Gastroesophageal sphincter (tissue), 4 donors: ENCODE measurements at regions not wholly inside any gene's neighbourhood (a gene's known extent, or its start where the extent isn't known, plus 50 kb on each side); places are given as distances from the start of the nearest gene placed in this dataset.

ENCODE experiments used
- ATAC-seq: fragments of 150-250 bp; one replicate; pipeline ENCODE4 v1.9.1; 2016; ENCODE audit warnings: mild to moderate bottlenecking, moderate library complexity
- H3K27ac ChIP-seq, 4 donors: fragments of 200-600 bp; sonication (generic) in 3 of 4; 1 replicate in 3 of 4; 2 replicates in 1 of 4; pipeline ENCODE4 v1.5.1; 2016 to 2019
- H3K27me3 ChIP-seq: fragments of 200-600 bp; sonication (generic); one replicate; pipeline ENCODE4 v1.5.1; 2019
- H3K36me3 ChIP-seq, 2 donors: fragments of 200-600 bp; sonication (generic); one replicate each; pipeline ENCODE4 v1.5.1; 2019; ENCODE audit warnings: control low read depth in 1 of 2
- H3K4me1 ChIP-seq, 3 donors: fragments of 200-600 bp; sonication (generic); 1 replicate in 2 of 3; 2 replicates in 1 of 3; pipeline ENCODE4 v1.5.1; 2016 to 2019; ENCODE audit warnings: control low read depth in 2 of 3
- H3K4me3 ChIP-seq, 2 donors: fragments of 200-600 bp; sonication (generic); one replicate each; pipeline ENCODE4 v1.5.1; 2019; ENCODE audit warnings: mild to moderate bottlenecking in 1 of 2, moderate library complexity in 1 of 2
- H3K9me3 ChIP-seq, 3 donors: fragments of 200-600 bp; sonication (generic); one replicate each; pipeline ENCODE4 v1.5.1; 2017 to 2019; ENCODE audit warnings: control low read depth in 2 of 3
- CTCF ChIP-seq, 4 experiments: fragments of 200-600 bp in 2 of 4; fragments of 450-650 bp in 2 of 4; sonication (generic) in 1 of 4; IDR thresholded peaks; one replicate each; pipeline ENCODE4 v1.5.1; 2017 to 2019; ENCODE audit warnings: antibody characterized with exemption in 4 of 4, mild to moderate bottlenecking in 2 of 4, moderate library complexity in 2 of 4
- EP300 ChIP-seq: sonication (generic); formaldehyde crosslinking; IDR thresholded peaks from one replicate; pipeline ENCODE4 v1.6.1; 2017; ENCODE audit warnings: antibody characterized with exemption, mild to moderate bottlenecking
- POLR2A ChIP-seq, 2 donors: fragments of 450-650 bp; IDR thresholded peaks; one replicate each; pipeline ENCODE4 v1.6.1; 2017; ENCODE audit warnings: antibody characterized with exemption in 2 of 2, mild to moderate bottlenecking in 2 of 2, moderate library complexity in 1 of 2
- POLR2AphosphoS5 ChIP-seq: sonication (generic); formaldehyde crosslinking; IDR thresholded peaks from one replicate; pipeline ENCODE4 v1.6.1; 2017; ENCODE audit warnings: antibody characterized with exemption
- WGBS, 2 donors: methylation state at CpG; one replicate each; pipeline ENCODE4 v1.1.5; 2018; ENCODE audit warnings: low coverage in 1 of 2; 5-methylcytosine and 5-hydroxymethylcytosine counted together

GRCh38 chr17:54536306-54536705 is 364.3 kb upstream of the TOM1L1 start:
- H3K4me3 ChIP-seq = no peak overlapping the region
- no peak for ATAC-seq
- WGBS, 2 donors = 92 to 100% methylated on average over 1 of the region's 4 CpGs

GRCh38 chr17:54537656-54538055 is 363.0 kb upstream of the TOM1L1 start:
- no peaks in the 10 kb centered on the region for H3K36me3 ChIP-seq
- TF ChIP-seq POLR2AphosphoS5 = no peak
- TF ChIP-seq EP300 = no peak
- no peak for TF ChIP-seq POLR2A (IDR thresholded peaks at IDR 0.05)
- TF ChIP-seq CTCF (IDR thresholded peaks at IDR 0.05) = no peak
- H3K4me3 ChIP-seq = no peak overlapping the region
- ATAC-seq = no peak
- 71 to 80% methylated on average over 1 to 3 of the region's 3 CpGs for WGBS, 2 donors
- H3K27me3 ChIP-seq = no peaks in the 10 kb centered on the region
- no peak overlapping the region for H3K27ac ChIP-seq
- H3K4me1 ChIP-seq = no peaks in the 10 kb centered on the region
- no peaks in the 10 kb centered on the region for H3K9me3 ChIP-seq

More at GRCh38 chr17:54536306-54536705, 364.3 kb upstream of the TOM1L1 start:
- Histone ChIP-seq H3K27ac (no peak overlapping the region), H3K4me1 (no peaks in the 10 kb centered on the region), H3K9me3 (no peaks in the 10 kb centered on the region), H3K27me3 (no peaks in the 10 kb centered on the region), H3K36me3 (no peaks in the 10 kb centered on the region)
- TF ChIP-seq EP300 (no peak), POLR2AphosphoS5 (no peak), CTCF (IDR thresholded peaks at IDR 0.05) (no peak), POLR2A (IDR thresholded peaks at IDR 0.05) (no peak)

GRCh38 chr17:54544249-54544648 is 356.4 kb upstream of the TOM1L1 start:
- no peaks in the 10 kb centered on the region for H3K36me3 ChIP-seq
- no peaks in the 10 kb centered on the region for H3K4me1 ChIP-seq
- no peak for TF ChIP-seq CTCF (IDR thresholded peaks at IDR 0.05)
- TF ChIP-seq EP300 = no peak
- TF ChIP-seq POLR2AphosphoS5 = no peak
- no peak for TF ChIP-seq POLR2A (IDR thresholded peaks at IDR 0.05)
- H3K27me3 ChIP-seq = no peaks in the 10 kb centered on the region
- no peak for ATAC-seq
- no peak overlapping the region for H3K27ac ChIP-seq
- 30% methylated on average over 2 of the region's 4 CpGs; no CpG with 5 or more reads in 1 of the 2 donors for WGBS, 2 donors
- no peak overlapping the region for H3K4me3 ChIP-seq
- no peaks in the 10 kb centered on the region for H3K9me3 ChIP-seq

- Histone ChIP-seq H3K27ac (no peak overlapping the region), H3K9me3 (no peaks in the 10 kb centered on the region), H3K36me3 (no peaks in the 10 kb centered on the region), H3K27me3 (no peaks in the 10 kb centered on the region), H3K4me1 (no peaks in the 10 kb centered on the region), H3K4me3 (no peak overlapping the region)
- 44 to 76% methylated on average over 1 of the region's 1 CpG for WGBS, 2 donors
- no peak for ATAC-seq
- TF ChIP-seq EP300 (no peak), POLR2A (IDR thresholded peaks at IDR 0.05) (no peak), CTCF (IDR thresholded peaks at IDR 0.05) (no peak), POLR2AphosphoS5 (no peak)
Measured at GRCh38 chr17:54559883-54560282, 340.8 kb upstream of the TOM1L1 start.

- TF ChIP-seq POLR2AphosphoS5 (no peak), POLR2A (IDR thresholded peaks at IDR 0.05) (no peak), CTCF (IDR thresholded peaks at IDR 0.05) (no peak), EP300 (no peak)
- Histone ChIP-seq H3K36me3 (no peaks in the 10 kb centered on the region), H3K9me3 (peaks cover 0 to 24% (median 0%) of the 10 kb centered on the region in 3 donors), H3K4me3 (no peak overlapping the region), H3K27me3 (no peaks in the 10 kb centered on the region), H3K4me1 (no peaks in the 10 kb centered on the region), H3K27ac (no peak overlapping the region)
- ATAC-seq = no peak
- 89% methylated on average over 1 of the region's 1 CpG; no CpG with 5 or more reads in 1 of the 2 donors for WGBS, 2 donors
Measured at GRCh38 chr17:54608634-54609155, 292.0 kb upstream of the TOM1L1 start.
